Natural killer cell (primary cell): ENCODE measurements at regions not wholly inside any gene's neighbourhood (a gene's known extent, or its start where the extent isn't known, plus 50 kb on each side); places are given as distances from the start of the nearest gene placed in this dataset.

Experiments used
- ATAC-seq, 3 donors: fragments of 150-1000 bp in 2 of 3; fragments of 200-7000 bp in 1 of 3; cut with Tn5 transposase; 1 replicate in 1 of 3; 2 replicates in 2 of 3; pipeline ENCODE4 v1.10.0; 2021; ENCODE audit warnings: mild to moderate bottlenecking in 2 of 3, moderate library complexity in 2 of 3
- DNase-seq, 2 donors: peaks; one replicate each; pipeline versions ENCODE4 v3.0.0 to v3.0.0-alpha.2; 2013 to 2021; ENCODE audit warnings: mixed read lengths in 1 of 2
- H3K27ac ChIP-seq: one replicate; pipeline ENCODE4 v1.5.1; 2013; ENCODE audit warnings: mild to moderate bottlenecking, low read length
- H3K27me3 ChIP-seq: one replicate; pipeline ENCODE4 v1.6.1; 2013; ENCODE audit warnings: low read length; ENCODE audit not compliant: control insufficient read depth, insufficient read depth
- H3K36me3 ChIP-seq: one replicate; pipeline ENCODE4 v1.6.1; 2013; ENCODE audit warnings: low read length; ENCODE audit not compliant: control insufficient read depth, insufficient read depth
- H3K4me1 ChIP-seq: one replicate; pipeline ENCODE4 v1.6.1; 2013; ENCODE audit warnings: low read length; ENCODE audit not compliant: control insufficient read depth, insufficient read depth
- H3K4me3 ChIP-seq: one replicate; pipeline ENCODE4 v1.5.1; 2013; ENCODE audit warnings: low read length
- H3K9me3 ChIP-seq: one replicate; pipeline ENCODE4 v1.6.1; 2013; ENCODE audit warnings: low read length; ENCODE audit not compliant: control insufficient read depth, insufficient read depth
- H3K27ac Mint-ChIP-seq, 2 donors: one replicate each; pipeline ENCODE4 v1.8.0; 2022; ENCODE audit warnings: mild to moderate bottlenecking in 2 of 2, mixed read lengths in 2 of 2, moderate library complexity in 1 of 2
- H3K27me3 Mint-ChIP-seq, 2 donors: one replicate each; pipeline ENCODE4 v1.8.0; 2022; ENCODE audit warnings: low read depth in 2 of 2, mixed read lengths in 2 of 2
- H3K36me3 Mint-ChIP-seq: one replicate; pipeline ENCODE4 v1.8.0; 2022; ENCODE audit warnings: mixed read lengths
- H3K4me1 Mint-ChIP-seq, 2 donors: one replicate each; pipeline ENCODE4 v1.8.0; 2022; ENCODE audit warnings: mixed read lengths in 2 of 2
- H3K4me3 Mint-ChIP-seq: one replicate; pipeline ENCODE4 v1.8.0; 2022; ENCODE audit warnings: mild to moderate bottlenecking, moderate library complexity, mixed read lengths
- H3K9me3 Mint-ChIP-seq, 2 donors: one replicate each; pipeline ENCODE4 v1.8.0; 2022; ENCODE audit warnings: mixed read lengths in 2 of 2
- CTCF ChIP-seq: fragments of 200-600 bp; IDR thresholded peaks from one replicate; pipeline ENCODE4 v1.8.0; 2022; ENCODE audit warnings: antibody characterized with exemption
- WGBS: methylation state at CpG from one replicate; pipeline ENCODE4 v1.1.7; 2013; ENCODE audit warnings: missing lambda C conversion rate; ENCODE audit not compliant: insufficient coverage; 5-methylcytosine and 5-hydroxymethylcytosine counted together
- intact Hi-C: fragments of 100-400 bp; cut with micrococcal nuclease; formaldehyde crosslinking; loops from one replicate; pipeline ENCODE4 v1.14.2; 2022

GRCh38 chr2:6310256-6311215, 555.2 kb downstream of the CMPK2 start:
- H3K36me3 ChIP-seq: no peaks in the 10 kb centered on the region
- no peaks in the 10 kb centered on the region for H3K9me3 ChIP-seq
- H3K27ac ChIP-seq: no peak overlapping the region
- H3K4me3 Mint-ChIP-seq: no peak overlapping the region
- H3K36me3 Mint-ChIP-seq: no peaks in the 10 kb centered on the region
- no peak overlapping the region for H3K4me3 ChIP-seq
- H3K4me1 ChIP-seq: no peaks in the 10 kb centered on the region
- H3K27ac Mint-ChIP-seq: no peak overlapping the region
- TF ChIP-seq CTCF: no peak
- H3K4me1 Mint-ChIP-seq: no peaks in the 10 kb centered on the region
- no peaks in the 10 kb centered on the region for H3K27me3 ChIP-seq
- no peak for ATAC-seq
- H3K9me3 Mint-ChIP-seq: no peaks in the 10 kb centered on the region
- 43% methylated on average over 13 of the region's 16 CpGs for WGBS
- DNase-seq: no peak
- H3K27me3 Mint-ChIP-seq: no peaks in the 10 kb centered on the region
- intact Hi-C loops: no loop called here

- Histone ChIP-seq H3K9me3 (no peaks in the 10 kb centered on the region), H3K27me3 (no peaks in the 10 kb centered on the region), H3K36me3 (no peaks in the 10 kb centered on the region), H3K4me3 (no peak overlapping the region), H3K27ac (no peak overlapping the region), H3K4me1 (no peaks in the 10 kb centered on the region)
- ATAC-seq (no peak), DNase-seq (no peak)
- Mint-ChIP-seq H3K4me3 (no peak overlapping the region), H3K27ac (no peak overlapping the region), H3K4me1 (no peaks in the 10 kb centered on the region), H3K27me3 (no peaks in the 10 kb centered on the region), H3K9me3 (no peaks in the 10 kb centered on the region), H3K36me3 (no peaks in the 10 kb centered on the region)
- WGBS: 88% methylated on average over 6 of the region's 6 CpGs
- intact Hi-C loops: no loop called here
- no peak for TF ChIP-seq CTCF
Observed at GRCh38 chr2:6312367-6312766, 553.3 kb downstream of the CMPK2 start.

GRCh38 chr2:6314218-6314960, 551.3 kb downstream of the CMPK2 start:
- H3K4me3 Mint-ChIP-seq: no peak overlapping the region
- DNase-seq: no peak
- H3K27me3 Mint-ChIP-seq: no peaks in the 10 kb centered on the region
- no peak overlapping the region for H3K27ac ChIP-seq
- TF ChIP-seq CTCF: no peak
- H3K4me1 ChIP-seq: no peaks in the 10 kb centered on the region
- intact Hi-C loops: no loop called here
- H3K9me3 Mint-ChIP-seq: peaks cover 2 to 5% of the 10 kb centered on the region in 2 donors
- H3K36me3 ChIP-seq: no peaks in the 10 kb centered on the region
- 45% methylated on average over 3 of the region's 4 CpGs for WGBS
- H3K4me1 Mint-ChIP-seq: no peaks in the 10 kb centered on the region
- no peaks in the 10 kb centered on the region for H3K9me3 ChIP-seq
- no peak overlapping the region for H3K4me3 ChIP-seq
- H3K36me3 Mint-ChIP-seq: no peaks in the 10 kb centered on the region
- H3K27ac Mint-ChIP-seq: no peak overlapping the region
- no peak for ATAC-seq
- no peaks in the 10 kb centered on the region for H3K27me3 ChIP-seq
